HG02840 (cell line): ENCODE measurements at regions not wholly inside any gene's neighbourhood (a gene's known extent, or its start where the extent isn't known, plus 50 kb on each side); places are given as distances from the start of the nearest gene placed in this dataset.

Experiments used
- ATAC-seq: cut with Tn5 transposase; IDR thresholded peaks from one replicate; pipeline ENCODE4 v1.9.1; 2021; ENCODE audit warnings: mild to moderate bottlenecking, moderate library complexity, moderate number of reproducible peaks; ENCODE audit not compliant: unreplicated experiment, low FRiP score

DNA sequence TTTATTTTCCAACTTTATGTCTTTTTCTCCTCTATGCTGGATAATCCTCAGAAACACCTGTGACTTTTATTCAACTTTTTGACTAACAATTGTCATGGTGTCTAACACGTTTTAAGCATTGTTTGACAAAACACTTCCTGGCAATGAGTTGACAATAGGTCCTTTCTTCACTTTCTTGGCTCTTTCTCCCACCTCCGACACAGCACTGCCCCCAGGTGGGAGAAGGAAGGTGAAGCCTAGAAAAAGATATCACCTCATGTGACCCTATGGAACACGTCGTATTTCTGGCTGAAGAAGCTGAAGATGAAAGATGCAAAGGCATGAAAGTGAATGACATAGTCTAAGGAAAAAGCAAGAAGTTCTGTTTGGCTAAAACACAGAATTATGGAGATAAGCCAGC is 430.0 kb downstream of the ETNK1 start:
- ATAC-seq, result no peak

DNA sequence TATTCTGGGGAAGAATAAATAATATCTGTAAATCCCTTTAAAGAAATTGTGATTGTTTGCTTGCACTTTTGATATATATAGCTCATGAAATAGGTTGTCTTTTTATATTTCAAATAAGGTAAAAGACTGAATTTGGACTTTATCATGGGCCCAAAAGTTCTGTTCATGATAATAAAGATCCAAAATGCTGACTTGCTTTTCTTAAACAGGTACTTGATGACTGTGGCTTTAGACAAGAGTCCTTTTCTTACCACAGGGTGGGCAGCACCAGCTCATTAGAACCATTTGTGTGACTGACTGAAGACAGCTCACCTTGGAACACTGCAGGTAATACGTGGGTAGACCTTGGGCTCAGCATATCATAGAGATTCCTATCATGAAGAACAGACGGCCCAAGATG is 432.6 kb downstream of the ETNK1 start:
- no peak for ATAC-seq

GRCh38 chr12:23060161-23060560 is 435.2 kb downstream of the ETNK1 start:
- ATAC-seq, result no peak

DNA sequence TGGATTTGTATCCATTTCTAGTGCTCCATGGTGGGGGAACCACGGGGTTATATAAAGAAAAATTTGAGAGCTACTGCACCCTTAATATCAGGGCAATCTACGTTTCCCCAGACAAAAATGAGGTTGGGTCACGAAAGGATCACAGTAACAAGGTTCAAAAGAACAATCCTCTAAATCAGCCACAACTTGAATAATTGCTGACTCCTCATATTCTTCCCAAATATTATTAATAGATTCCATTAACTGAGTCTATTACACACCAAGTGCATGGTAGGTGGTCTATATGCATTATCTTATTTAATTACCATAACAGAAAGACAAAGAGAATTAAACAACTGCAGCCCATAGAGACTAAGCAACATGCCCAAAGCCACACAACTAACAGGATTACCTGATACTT is 438.2 kb downstream of the ETNK1 start:
- no peak for ATAC-seq

GRCh38 chr12:23066095-23066494 is 441.1 kb downstream of the ETNK1 start:
- no peak for ATAC-seq

GRCh38 chr12:23083267-23083666 is 458.3 kb downstream of the ETNK1 start:
- no peak for ATAC-seq

DNA sequence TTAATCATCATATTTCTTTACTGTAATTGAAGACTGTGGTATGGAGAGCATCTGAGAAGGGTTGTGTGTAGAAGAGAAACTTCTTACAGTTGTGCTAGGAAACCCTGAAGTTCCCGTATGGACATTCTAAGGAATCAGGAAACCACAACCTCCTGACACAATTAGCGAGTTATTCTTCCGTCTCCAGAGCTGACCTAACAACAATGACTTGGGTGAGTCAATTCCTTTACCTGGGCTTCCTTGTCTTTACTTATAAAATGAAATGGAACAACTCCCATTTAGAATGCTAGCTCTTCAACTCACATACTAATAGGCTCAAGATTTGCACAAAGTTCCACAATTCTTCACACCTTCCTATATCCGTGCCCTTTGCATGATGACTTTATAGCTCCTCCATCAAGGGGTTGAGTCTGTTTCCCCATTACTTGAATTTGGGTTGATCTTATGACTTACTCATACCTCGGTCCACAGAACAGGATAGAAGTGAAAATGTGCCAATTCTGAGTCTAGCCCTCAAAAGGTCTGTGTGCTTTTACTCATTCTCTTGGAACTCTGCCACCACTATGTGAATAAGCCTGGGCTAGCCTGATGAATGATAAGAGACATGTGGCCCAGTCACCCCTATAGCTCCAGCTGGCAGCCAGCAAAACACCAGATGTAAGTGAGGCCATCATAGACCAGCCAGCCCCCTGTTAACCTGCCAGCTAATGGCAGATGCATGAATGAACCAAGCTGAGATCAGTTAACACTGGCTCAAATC is 459.4 kb downstream of the ETNK1 start:
- no peak for ATAC-seq

- ATAC-seq, result no peak
These were observed 463.6 kb downstream of the ETNK1 start for GRCh38 chr12:23088594-23088993.

DNA sequence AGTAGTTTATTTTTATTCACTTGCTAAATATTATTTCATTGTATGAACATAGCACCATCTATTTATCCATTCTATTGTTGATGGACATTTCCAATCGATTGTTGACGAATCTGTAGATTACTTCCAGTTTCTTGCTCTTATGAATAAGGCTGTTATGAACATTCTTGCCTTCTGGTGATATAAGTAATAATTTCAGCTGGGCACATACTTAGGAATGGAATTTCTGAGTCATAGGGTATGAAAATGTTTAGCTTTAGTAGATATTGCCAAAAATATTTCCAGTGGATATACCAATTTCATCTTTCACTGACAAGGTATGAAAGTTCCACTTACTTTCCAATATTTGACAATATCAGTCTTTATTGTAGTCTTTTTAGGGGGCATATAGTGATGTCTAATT is 468.5 kb downstream of the ETNK1 start:
- no peak for ATAC-seq

- no peak for ATAC-seq
These were observed 471.4 kb downstream of the ETNK1 start for GRCh38 chr12:23096321-23096720.

DNA sequence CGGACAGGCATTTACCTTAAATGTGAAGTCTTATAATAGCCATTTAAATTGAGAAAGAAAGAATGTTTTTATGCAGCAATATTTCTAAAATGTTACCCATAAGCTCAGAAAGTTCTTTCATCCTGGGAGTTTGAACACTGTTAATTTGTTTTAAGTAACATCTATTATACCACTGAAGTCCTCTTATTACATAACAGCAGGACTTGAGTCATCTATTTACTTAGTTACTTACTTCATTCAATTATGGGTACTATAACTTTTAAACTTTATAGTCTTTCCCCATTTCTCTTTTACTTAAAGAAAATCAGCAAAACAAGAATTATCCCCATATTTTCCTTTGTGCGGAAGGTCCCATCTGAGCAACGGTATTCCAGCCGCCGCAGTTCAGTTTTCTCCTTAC is 473.1 kb downstream of the ETNK1 start:
- ATAC-seq, result no peak

DNA sequence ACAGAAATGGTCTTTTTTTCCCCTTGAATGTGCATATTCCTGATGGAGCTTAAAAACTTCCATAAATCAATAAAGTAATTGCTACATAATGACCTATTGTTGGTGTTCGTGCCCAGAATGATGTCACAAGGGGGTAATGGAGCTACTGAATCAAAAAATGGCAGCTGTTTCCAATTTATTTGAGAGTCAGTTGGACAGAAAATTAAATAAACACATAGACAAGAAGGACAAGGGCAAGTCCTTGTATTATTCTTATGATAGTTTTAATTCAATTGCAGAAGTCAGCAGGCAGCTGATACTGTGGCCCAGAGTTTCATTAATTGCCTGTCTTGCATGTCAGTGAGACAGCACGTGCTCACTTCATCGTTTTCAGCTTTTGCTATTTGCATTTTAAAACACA is 473.5 kb downstream of the ETNK1 start:
- no peak for ATAC-seq

DNA sequence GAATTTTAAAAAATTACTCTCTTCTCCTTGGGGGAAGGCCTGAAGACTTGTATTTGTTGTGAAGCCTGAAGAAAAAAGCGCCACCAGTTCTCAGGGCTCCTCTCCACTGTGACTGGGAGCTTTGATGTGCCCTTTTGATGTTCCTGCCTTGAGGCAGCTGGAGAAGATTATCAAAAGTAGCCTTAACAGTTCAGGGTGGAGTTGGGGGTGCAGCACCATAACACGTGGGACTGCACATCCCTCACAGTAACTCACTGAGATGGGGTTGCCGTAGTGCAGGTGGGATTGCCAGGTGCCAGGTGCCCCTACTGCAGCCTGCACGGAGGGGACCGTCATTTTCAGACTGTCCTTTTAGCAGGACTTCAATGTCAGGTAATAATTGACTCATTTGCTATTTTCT is 474.1 kb downstream of the ETNK1 start:
- ATAC-seq, result no peak

GRCh38 chr12:23099604-23100003 is 474.6 kb downstream of the ETNK1 start:
- no peak for ATAC-seq

GRCh38 chr12:23108957-23109356 is 484.0 kb downstream of the ETNK1 start:
- ATAC-seq, result no peak

GRCh38 chr12:23113781-23114180 is 488.8 kb downstream of the ETNK1 start:
- no peak for ATAC-seq

- no peak for ATAC-seq
These were observed 491.0 kb downstream of the ETNK1 start for GRCh38 chr12:23115984-23116383.

DNA sequence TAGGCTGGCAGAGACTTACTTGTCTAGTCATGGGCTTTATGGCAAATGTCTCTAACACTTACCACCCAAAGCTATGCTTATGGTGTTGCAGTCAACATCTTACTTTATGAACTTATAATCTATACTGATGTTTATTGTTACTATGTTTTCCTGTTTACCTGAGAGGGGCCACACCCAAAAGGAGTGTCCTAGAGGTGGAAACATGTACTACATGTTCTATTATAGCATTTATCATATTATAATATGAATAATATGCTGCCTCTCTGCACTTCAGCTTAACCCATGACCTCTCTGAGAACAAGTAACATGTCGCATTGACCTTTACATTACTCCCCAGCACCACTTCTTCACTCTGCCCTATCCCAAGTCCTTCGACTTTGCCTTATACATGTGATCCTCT is 501.8 kb downstream of the ETNK1 start:
- ATAC-seq, result no peak

- ATAC-seq, result no peak
These were observed 502.7 kb downstream of the ETNK1 start for GRCh38 chr12:23127701-23128100.

- no peak for ATAC-seq
These were observed 503.5 kb downstream of the ETNK1 start for GRCh38 chr12:23128462-23128861.

- no peak for ATAC-seq
These were observed 507.4 kb downstream of the ETNK1 start for GRCh38 chr12:23132357-23132756.

DNA sequence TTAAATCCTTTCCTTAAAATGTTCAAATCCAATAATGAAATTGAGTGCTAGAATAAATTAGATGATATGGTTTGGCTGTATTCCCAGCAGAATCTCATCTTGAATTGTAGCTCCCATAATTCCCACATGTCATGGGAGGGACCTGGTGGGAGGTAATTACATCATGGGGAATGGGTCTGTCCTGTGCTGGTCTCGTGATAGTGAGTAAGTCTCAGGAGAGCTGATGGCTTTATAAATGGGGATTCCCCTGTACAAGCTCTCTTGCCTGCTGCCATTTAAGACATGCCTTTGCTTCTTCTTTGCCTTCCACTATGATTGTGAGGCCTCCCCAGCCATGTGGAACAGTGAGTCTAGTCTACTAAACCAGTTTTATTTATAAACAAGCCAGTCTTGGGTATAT is 508.5 kb downstream of the ETNK1 start:
- no peak for ATAC-seq

DNA sequence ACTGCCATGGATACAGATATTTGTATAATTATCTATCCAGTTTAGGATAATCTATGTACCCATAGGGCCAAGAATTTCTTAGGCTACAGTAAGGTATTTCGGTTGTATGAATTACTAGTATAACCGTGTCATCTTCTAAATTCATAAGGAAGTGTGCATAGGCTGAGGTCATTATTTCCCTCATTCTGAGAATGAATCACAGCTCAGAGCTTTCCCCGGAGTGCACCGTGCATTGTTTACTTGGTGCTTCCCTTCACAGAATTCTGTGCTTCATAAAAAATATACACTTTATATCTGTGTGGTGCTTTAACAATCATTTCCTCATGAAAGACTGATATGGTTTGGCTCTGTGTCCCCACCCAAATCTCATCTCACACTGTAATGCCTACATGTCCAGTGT is 514.1 kb downstream of the ETNK1 start:
- ATAC-seq, result no peak
